VCaP (cell line): ENCODE measurements at regions not wholly inside any gene's neighbourhood (a gene's known extent, or its start where the extent isn't known, plus 50 kb on each side); places are given as distances from the start of the nearest gene placed in this dataset.

Experiments
- H3K27ac ChIP-seq: fragments of 450-650 bp; 2 replicates; pipeline ENCODE4 v1.5.1; 2017
- CTCF ChIP-seq: fragments of 450-650 bp; conservative IDR thresholded peaks from 2 replicates; pipeline ENCODE4 v1.5.1; 2017; ENCODE audit warnings: mild to moderate bottlenecking, moderate library complexity

GRCh38 chr2:239865059-239865639 lies 160.0 kb downstream of the NDUFA10 start:
- TF ChIP-seq CTCF = no peak

DNA sequence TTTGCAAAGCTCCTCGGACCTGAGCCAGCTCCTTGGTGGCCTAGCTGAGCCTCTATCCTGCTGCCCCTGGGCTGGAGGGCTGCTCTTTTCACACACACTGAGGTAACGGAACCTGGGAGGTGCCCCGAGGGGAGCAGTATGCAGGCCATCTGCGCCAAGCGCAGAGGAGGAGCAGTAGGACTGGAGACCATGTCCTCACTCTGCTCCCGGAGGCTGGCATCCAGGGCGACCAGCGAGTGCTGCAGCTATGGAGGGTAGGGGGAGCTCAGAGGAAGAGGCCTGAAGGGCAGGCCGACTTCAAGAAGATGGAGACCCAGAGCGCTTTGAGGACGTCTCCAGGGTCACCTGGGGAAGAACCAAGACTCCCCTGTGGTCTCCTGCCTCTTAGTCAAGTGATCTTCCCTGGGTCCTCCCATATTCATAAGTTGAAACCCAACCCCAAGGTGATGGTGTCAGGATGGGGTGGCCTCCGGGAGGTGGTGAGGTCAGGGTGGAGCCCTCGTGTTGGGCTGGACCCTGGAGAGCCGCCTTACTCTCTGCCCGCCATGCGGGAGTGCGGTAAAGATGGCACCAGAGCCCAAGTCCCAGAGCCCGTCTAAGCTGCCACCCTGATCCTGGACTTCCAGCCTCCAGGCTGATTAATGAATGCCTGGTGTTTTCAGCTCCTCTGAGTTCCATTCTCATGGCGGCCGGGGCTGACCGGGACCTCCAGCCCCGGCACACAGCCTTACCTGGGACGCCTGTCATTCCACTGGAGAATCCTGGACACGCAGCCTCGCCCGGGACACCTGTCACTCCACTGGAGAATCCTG lies 160.7 kb downstream of the NDUFA10 start:
- H3K27ac ChIP-seq = no peak overlapping the region
- TF ChIP-seq CTCF = no peak

More at GRCh38 chr2:239865059-239865639, 160.0 kb downstream of the NDUFA10 start:
- no peak overlapping the region for H3K27ac ChIP-seq

GRCh38 chr2:239862613-239863012 lies 162.5 kb downstream of the NDUFA10 start:
- no peak overlapping the region for H3K27ac ChIP-seq
- TF ChIP-seq CTCF = no peak

GRCh38 chr2:239858179-239858578 lies 167.0 kb downstream of the NDUFA10 start:
- no peak overlapping the region for H3K27ac ChIP-seq
- no peak for TF ChIP-seq CTCF

GRCh38 chr2:239857591-239857990 lies 167.6 kb downstream of the NDUFA10 start:
- H3K27ac ChIP-seq = no peak overlapping the region
- TF ChIP-seq CTCF = no peak

- TF ChIP-seq CTCF = no peak
- H3K27ac ChIP-seq = no peak overlapping the region
Observed at GRCh38 chr2:239856620-239857285, 168.4 kb downstream of the NDUFA10 start.

- no peak overlapping the region for H3K27ac ChIP-seq
- TF ChIP-seq CTCF = no peak
Observed at GRCh38 chr2:239855863-239856587, 169.1 kb downstream of the NDUFA10 start.
